ENCODE measurements at regions not wholly inside any gene's neighbourhood (a gene's known extent, or its start where the extent isn't known, plus 50 kb on each side); places are given as distances from the start of the nearest gene placed in this dataset.

GRCh38 chr20:16124911-16125776, 448.1 kb downstream of the KIF16B start:
- POLR2A ChIA-PET (ENCODE audit: unreplicated experiment): no interaction called here

More at GRCh38 chr20:16124911-16125776, 448.1 kb downstream of the KIF16B start:
- Histone ChIP-seq H3K9me3 (ENCODE audit: control insufficient read depth, insufficient read depth, low read length) (peaks cover 16% of the 10 kb centered on the region), H3K56ac (ENCODE audit: extremely low read depth, insufficient read depth, low read length) (no peak overlapping the region), H3K4me3 (ENCODE audit: insufficient read depth, low read depth, low read length) (no peak overlapping the region), H2BK15ac (ENCODE audit: low read depth, low read length) (no peak overlapping the region), H3K14ac (replicated peaks; ENCODE audit: low read depth, low read length) (no peak overlapping the region), H3K27ac (ENCODE audit: insufficient read depth, low read length) (no peak overlapping the region), H3K4ac (ENCODE audit: low read depth, low read length) (no peak overlapping the region), H3K79me1 (ENCODE audit: low read depth in 1 of 2, low read length in 2 of 2) (no peaks in the 10 kb centered on the region), H3K4me2 (ENCODE audit: low read depth, low read length) (no peak overlapping the region), H2AK5ac (ENCODE audit: low read depth, low read length) (no peak overlapping the region), H4K20me1 (ENCODE audit: insufficient read depth, low read length) (no peaks in the 10 kb centered on the region), H2AFZ (replicated peaks; ENCODE audit: low read length, poor library complexity) (no peak overlapping the region), H4K91ac (ENCODE audit: insufficient read depth, low read depth, low read length) (no peak overlapping the region), H2AK9ac (replicated peaks; ENCODE audit: low read depth, low read length, poor library complexity) (no peak overlapping the region), H3K23ac (ENCODE audit: low read depth, low read length) (no peak overlapping the region), H4K8ac (ENCODE audit: low read depth in 2 of 2, low read length in 2 of 2) (no peak overlapping the region), H3K9me1 (ENCODE audit: insufficient read depth, low read length) (no peaks in the 10 kb centered on the region), H2BK120ac (ENCODE audit: low read depth, low read length) (no peak overlapping the region), H3K27me3 (ENCODE audit: control insufficient read depth, insufficient read depth, low read length) (no peaks in the 10 kb centered on the region), H3K9ac (ENCODE audit: low read depth, low read length) (no peak overlapping the region), H4K5ac (ENCODE audit: low read depth, low read length) (no peak overlapping the region), H3K18ac (ENCODE audit: low read depth, low read length) (no peak overlapping the region), H2BK20ac (ENCODE audit: low read depth, low read length) (no peak overlapping the region), H2BK5ac (ENCODE audit: low read depth, low read length, poor library complexity, severe bottlenecking) (no peak overlapping the region), H3K36me3 (ENCODE audit: control insufficient read depth, insufficient read depth, low read length) (no peaks in the 10 kb centered on the region), H3K4me1 (ENCODE audit: control insufficient read depth, insufficient read depth, low read length) (no peaks in the 10 kb centered on the region)
- in situ Hi-C loops (cut with MboI; ENCODE audit: low sequenced_read_pairs) (no loop called here), dilution Hi-C loops (cut with HindIII; ENCODE audit: low sequenced_read_pairs, unreplicated experiment) (no loop called here), intact Hi-C loops (cut with micrococcal nuclease) (no loop called here)
- WGBS, 2 experiments (ENCODE audit: extremely low coverage in 2 of 2, insufficient read length in 1 of 2): 67% methylated on average over 1 of the region's 9 CpGs; no CpG with 5 or more reads in 1 of the 2 experiments
- CTCF ChIA-PET: no interaction called here
- DNase-seq (no peak), ATAC-seq (ENCODE audit: low read depth) (no peak)
- TF ChIP-seq CHD1 (IDR thresholded peaks at IDR 0.05; ENCODE audit: low read depth, low read length): no peak
- no peak for TF ChIP-seq FOS (IDR thresholded peaks at IDR 0.05; ENCODE audit: low read depth, low read length)
- BruUV-seq (replicated peaks): no TSS peak
